HCT116 (cell line): ENCODE measurements at regions not wholly inside any gene's neighbourhood (a gene's known extent, or its start where the extent isn't known, plus 50 kb on each side); places are given as distances from the start of the nearest gene placed in this dataset.

Experiments used
- ATAC-seq: fragments of 200-7000 bp; cut with Tn5 transposase; 2 replicates; pipeline ENCODE4 v1.9.1; 2020; ENCODE audit warnings: mild to moderate bottlenecking, moderate library complexity
- BruUV-seq: library from RNA; stranded (reverse); fragments of 400-500 nt; replicated peaks from 2 replicates; lab custom pipeline; 2021; lab: Mats Ljungman, UMichigan
- CTCF ChIA-PET: fragments of 300-600 bp; sonication (Branson Sonifier 250); formaldehyde crosslinking; loops from one replicate; lab custom pipeline; 2021; ENCODE audit warnings: antibody characterized with exemption; lab: Charles Lee
- POLR2A ChIA-PET: fragments of 300-600, 350-600 bp; sonication (Branson Sonifier 250); formaldehyde crosslinking; loops from one replicate; lab custom pipeline; 2021; ENCODE audit warnings: antibody characterized with exemption; lab: Charles Lee
- RAD21 ChIA-PET, 2 experiments: fragments of 300-600 bp; sonication (Branson Sonifier 250); formaldehyde crosslinking; loops; one replicate each; lab custom pipeline; 2023; ENCODE audit warnings: low total read pairs in 2 of 2; ENCODE audit not compliant: uncharacterized antibody in 2 of 2, unreplicated experiment in 2 of 2, low non-redundant PET in 1 of 2; lab: Charles Lee
- DNase-seq: peaks from one replicate; pipeline ENCODE4 v3.0.0-alpha.2; 2010; ENCODE audit warnings: low read depth, low spot score
- H2AFZ ChIP-seq: fragments of 200-600 bp; shearing (Covaris generic), sonication (generic); 2 replicates; pipeline ENCODE4 v1.6.1; 2017; ENCODE audit warnings: low read depth, mixed run types, mixed read lengths, antibody characterized with exemption, low read length; ENCODE audit not compliant: poor library complexity, severe bottlenecking
- H3K27ac ChIP-seq: 2 replicates; pipeline ENCODE4 v1.5.1; 2012; ENCODE audit warnings: low read depth, low read length
- H3K27me3 ChIP-seq: fragments of 200-600 bp; sonication (generic); 2 replicates; pipeline ENCODE4 v1.6.1; 2016; ENCODE audit warnings: mixed run types, low read length, mixed read lengths; ENCODE audit not compliant: insufficient read depth
- H3K36me3 ChIP-seq, 2 experiments: fragments of 200-500 bp in 1 of 2; fragments of 200-600 bp in 1 of 2; sonication (Bioruptor generic) in 1 of 2; sonication (generic) in 1 of 2; 2 replicates each; pipeline versions ENCODE4 v1.5.1 to v1.6.1; 2014 to 2016; ENCODE audit warnings: low read length in 2 of 2, inconsistent platforms in 1 of 2, mixed read lengths in 1 of 2, mixed run types in 1 of 2; ENCODE audit not compliant: insufficient read depth in 2 of 2, control insufficient read depth in 1 of 2
- H3K4me1 ChIP-seq, 2 experiments: fragments of 200-600 bp in 1 of 2; sonication (generic) in 1 of 2; 2 replicates each; pipeline versions ENCODE4 v1.5.1 to v1.6.1; 2012 to 2017; ENCODE audit warnings: low read length in 2 of 2, inconsistent platforms in 1 of 2, mild to moderate bottlenecking in 1 of 2, mixed read lengths in 1 of 2, mixed run types in 1 of 2, moderate library complexity in 1 of 2; ENCODE audit not compliant: insufficient read depth in 2 of 2, control insufficient read depth in 1 of 2
- H3K4me2 ChIP-seq: fragments of 200-600 bp; sonication (generic); 2 replicates; pipeline ENCODE4 v1.6.1; 2017; ENCODE audit warnings: mixed run types, low read length, mixed read lengths
- H3K4me3 ChIP-seq, 2 experiments: fragments of 200-600 bp in 1 of 2; sonication (generic) in 1 of 2; replicated peaks in 1 of 2; 2 replicates each; pipeline ENCODE4 v1.5.1; 2011 to 2016; ENCODE audit warnings: low read length in 2 of 2, control low read depth in 1 of 2, low read depth in 1 of 2, mild to moderate bottlenecking in 1 of 2, mixed read lengths in 1 of 2, mixed run types in 1 of 2
- H3K79me2 ChIP-seq: fragments of 200-600 bp; sonication (generic); 2 replicates; pipeline ENCODE4 v1.6.1; 2017; ENCODE audit warnings: mild to moderate bottlenecking, mixed run types, low read length, moderate library complexity, mixed read lengths; ENCODE audit not compliant: insufficient read depth
- H3K9ac ChIP-seq: fragments of 200-600 bp; sonication (generic); 2 replicates; pipeline ENCODE4 v1.6.1; 2016; ENCODE audit warnings: low read length, mixed read lengths
- H3K9me2 ChIP-seq: fragments of 200-600 bp; sonication (generic), shearing (Covaris generic); 2 replicates; pipeline ENCODE4 v1.6.1; 2017; ENCODE audit warnings: mixed run types, mild to moderate bottlenecking, moderate library complexity; ENCODE audit not compliant: insufficient read depth
- H3K9me3 ChIP-seq, 2 experiments: fragments of 200-500 bp in 1 of 2; fragments of 200-600 bp in 1 of 2; sonication (Bioruptor generic) in 1 of 2; sonication (generic) in 1 of 2; 2 replicates each; pipeline ENCODE4 v1.6.1; 2014 to 2017; ENCODE audit warnings: low read length in 2 of 2, mixed read lengths in 2 of 2, inconsistent platforms in 1 of 2, low read depth in 1 of 2, mild to moderate bottlenecking in 1 of 2, mixed run types in 1 of 2, moderate library complexity in 1 of 2; ENCODE audit not compliant: control insufficient read depth in 1 of 2, insufficient read depth in 1 of 2
- H4K20me1 ChIP-seq: fragments of 200-600 bp; sonication (generic), shearing (Covaris generic); 2 replicates; pipeline ENCODE4 v1.6.1; 2017; ENCODE audit warnings: mixed run types, mild to moderate bottlenecking, moderate library complexity; ENCODE audit not compliant: insufficient read depth
- CBX3 ChIP-seq: IDR thresholded peaks from 2 replicates; pipeline ENCODE4 v1.6.1; 2012; ENCODE audit warnings: low read depth
- CEBPB ChIP-seq: IDR thresholded peaks from 2 replicates; pipeline ENCODE4 v1.6.1; 2012; ENCODE audit warnings: low read depth
- ELF1 ChIP-seq: IDR thresholded peaks from 2 replicates; pipeline ENCODE4 v1.6.1; 2012; ENCODE audit warnings: low read depth, borderline replicate concordance
- FOSL1 ChIP-seq: IDR thresholded peaks from 2 replicates; pipeline ENCODE4 v1.6.1; 2012; ENCODE audit warnings: low read depth
- JUND ChIP-seq: IDR thresholded peaks from 2 replicates; pipeline ENCODE4 v1.6.1; 2012
- SIN3A ChIP-seq: IDR thresholded peaks from 2 replicates; pipeline ENCODE4 v1.6.1; 2012; ENCODE audit warnings: low read depth
- SP1 ChIP-seq: IDR thresholded peaks from 2 replicates; pipeline ENCODE4 v1.6.1; 2012; ENCODE audit warnings: low read depth
- SRF ChIP-seq: IDR thresholded peaks from 2 replicates; pipeline ENCODE4 v1.6.1; 2012; ENCODE audit warnings: low read depth
- YY1 ChIP-seq: IDR thresholded peaks from 2 replicates; pipeline ENCODE4 v1.6.1; 2011; ENCODE audit warnings: low read length, low read depth, moderate library complexity, mild to moderate bottlenecking; ENCODE audit not compliant: insufficient replicate concordance; ENCODE audit errors: extremely low read depth
- ZNF274 ChIP-seq: fragments of 200-500 bp; sonication (Bioruptor generic); IDR thresholded peaks from 2 replicates; pipeline ENCODE4 v1.6.1; 2014; ENCODE audit warnings: mild to moderate bottlenecking, low read depth, low read length, inconsistent platforms
- intact Hi-C: fragments of 100-400 bp; cut with micrococcal nuclease; formaldehyde crosslinking; loops from 2 replicates; pipeline ENCODE4 v1.10.0; 2022
- TF ChIP-seq, protein P1 (sequence below): IDR thresholded peaks from 2 replicates; pipeline ENCODE4 v1.6.1; 2012; ENCODE audit warnings: low read depth

DNA sequence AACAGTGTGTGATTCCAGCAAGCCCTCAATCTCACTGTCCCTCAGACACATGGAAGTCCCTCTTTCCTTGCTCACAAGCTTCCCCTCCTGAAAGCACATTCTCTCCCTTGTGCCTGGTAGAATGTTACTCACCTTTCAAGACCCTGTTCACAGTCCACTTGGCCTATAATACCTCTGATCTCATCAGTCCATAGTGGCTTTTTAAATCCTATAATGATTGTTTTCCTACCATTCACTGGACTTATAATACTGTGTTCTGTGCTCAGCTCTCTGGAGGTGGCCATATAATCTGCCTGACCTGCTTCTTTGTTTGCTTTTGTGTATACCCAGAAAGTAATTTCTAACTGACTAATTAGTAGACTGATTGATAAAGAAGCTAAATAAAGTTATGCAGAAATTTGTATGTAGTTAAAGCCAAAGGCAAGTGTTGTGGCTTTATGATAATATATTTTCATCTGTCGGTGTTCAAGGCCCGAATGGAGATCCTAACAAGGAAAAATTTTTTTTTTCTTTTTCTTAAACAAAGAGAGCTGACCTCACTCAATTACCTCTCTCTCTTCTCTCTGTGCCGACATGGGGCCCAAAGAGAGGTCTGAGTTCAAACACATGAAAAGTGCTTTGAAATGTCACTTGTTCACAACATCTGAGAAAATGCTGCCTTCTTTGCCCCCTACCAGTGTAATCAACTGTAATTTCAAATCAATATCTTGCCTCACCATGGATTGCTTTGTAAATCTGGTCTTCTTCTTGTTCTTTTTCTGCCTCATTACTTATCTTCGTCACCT, 1033.0 kb upstream of the PIK3C3 start:
- no peaks in the 10 kb centered on the region for H3K36me3 ChIP-seq
- H2AFZ ChIP-seq = no peak overlapping the region
- no peaks in the 10 kb centered on the region for H3K9me2 ChIP-seq
- intact Hi-C loops = no loop called here
- DNase-seq (no peak), ATAC-seq (no peak)
- H3K79me2 ChIP-seq = no peaks in the 10 kb centered on the region
- ChIA-PET RAD21 (no interaction called here), POLR2A (no interaction called here), CTCF (no interaction called here)
- peaks cover 9 to 21% of the 10 kb centered on the region in 2 experiments; a peak in 2 of 4 replicates for H3K9me3 ChIP-seq
- no peaks in the 10 kb centered on the region for H3K27me3 ChIP-seq
- no TSS peak for BruUV-seq
- H3K4me1 ChIP-seq = no peaks in the 10 kb centered on the region
- no peak for TF ChIP-seq YY1
- TF ChIP-seq CEBPB = no peak
- no peak for TF ChIP-seq SRF
- no peak for TF ChIP-seq SIN3A
- TF ChIP-seq ZNF274 = no peak
- no peak for TF ChIP-seq CBX3
- TF ChIP-seq, protein P1, sequence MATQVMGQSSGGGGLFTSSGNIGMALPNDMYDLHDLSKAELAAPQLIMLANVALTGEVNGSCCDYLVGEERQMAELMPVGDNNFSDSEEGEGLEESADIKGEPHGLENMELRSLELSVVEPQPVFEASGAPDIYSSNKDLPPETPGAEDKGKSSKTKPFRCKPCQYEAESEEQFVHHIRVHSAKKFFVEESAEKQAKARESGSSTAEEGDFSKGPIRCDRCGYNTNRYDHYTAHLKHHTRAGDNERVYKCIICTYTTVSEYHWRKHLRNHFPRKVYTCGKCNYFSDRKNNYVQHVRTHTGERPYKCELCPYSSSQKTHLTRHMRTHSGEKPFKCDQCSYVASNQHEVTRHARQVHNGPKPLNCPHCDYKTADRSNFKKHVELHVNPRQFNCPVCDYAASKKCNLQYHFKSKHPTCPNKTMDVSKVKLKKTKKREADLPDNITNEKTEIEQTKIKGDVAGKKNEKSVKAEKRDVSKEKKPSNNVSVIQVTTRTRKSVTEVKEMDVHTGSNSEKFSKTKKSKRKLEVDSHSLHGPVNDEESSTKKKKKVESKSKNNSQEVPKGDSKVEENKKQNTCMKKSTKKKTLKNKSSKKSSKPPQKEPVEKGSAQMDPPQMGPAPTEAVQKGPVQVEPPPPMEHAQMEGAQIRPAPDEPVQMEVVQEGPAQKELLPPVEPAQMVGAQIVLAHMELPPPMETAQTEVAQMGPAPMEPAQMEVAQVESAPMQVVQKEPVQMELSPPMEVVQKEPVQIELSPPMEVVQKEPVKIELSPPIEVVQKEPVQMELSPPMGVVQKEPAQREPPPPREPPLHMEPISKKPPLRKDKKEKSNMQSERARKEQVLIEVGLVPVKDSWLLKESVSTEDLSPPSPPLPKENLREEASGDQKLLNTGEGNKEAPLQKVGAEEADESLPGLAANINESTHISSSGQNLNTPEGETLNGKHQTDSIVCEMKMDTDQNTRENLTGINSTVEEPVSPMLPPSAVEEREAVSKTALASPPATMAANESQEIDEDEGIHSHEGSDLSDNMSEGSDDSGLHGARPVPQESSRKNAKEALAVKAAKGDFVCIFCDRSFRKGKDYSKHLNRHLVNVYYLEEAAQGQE = no peak
- TF ChIP-seq ELF1 = no peak
- TF ChIP-seq JUND = no peak
- no peak for TF ChIP-seq FOSL1
- TF ChIP-seq SP1 = no peak
- H3K9ac ChIP-seq = no peak overlapping the region
- H4K20me1 ChIP-seq = no peaks in the 10 kb centered on the region
- no peak overlapping the region for H3K27ac ChIP-seq
- no peak overlapping the region for H3K4me3 ChIP-seq
- no peak overlapping the region for H3K4me2 ChIP-seq
